ENCODE measurements at regions not wholly inside any gene's neighbourhood (a gene's known extent, or its start where the extent isn't known, plus 50 kb on each side); places are given as distances from the start of the nearest gene placed in this dataset.

- H3K27me3 ChIP-seq (ENCODE audit: insufficient read depth, low read depth, low read length) = no peaks in the 10 kb centered on the region
- TF ChIP-seq, protein P1, sequence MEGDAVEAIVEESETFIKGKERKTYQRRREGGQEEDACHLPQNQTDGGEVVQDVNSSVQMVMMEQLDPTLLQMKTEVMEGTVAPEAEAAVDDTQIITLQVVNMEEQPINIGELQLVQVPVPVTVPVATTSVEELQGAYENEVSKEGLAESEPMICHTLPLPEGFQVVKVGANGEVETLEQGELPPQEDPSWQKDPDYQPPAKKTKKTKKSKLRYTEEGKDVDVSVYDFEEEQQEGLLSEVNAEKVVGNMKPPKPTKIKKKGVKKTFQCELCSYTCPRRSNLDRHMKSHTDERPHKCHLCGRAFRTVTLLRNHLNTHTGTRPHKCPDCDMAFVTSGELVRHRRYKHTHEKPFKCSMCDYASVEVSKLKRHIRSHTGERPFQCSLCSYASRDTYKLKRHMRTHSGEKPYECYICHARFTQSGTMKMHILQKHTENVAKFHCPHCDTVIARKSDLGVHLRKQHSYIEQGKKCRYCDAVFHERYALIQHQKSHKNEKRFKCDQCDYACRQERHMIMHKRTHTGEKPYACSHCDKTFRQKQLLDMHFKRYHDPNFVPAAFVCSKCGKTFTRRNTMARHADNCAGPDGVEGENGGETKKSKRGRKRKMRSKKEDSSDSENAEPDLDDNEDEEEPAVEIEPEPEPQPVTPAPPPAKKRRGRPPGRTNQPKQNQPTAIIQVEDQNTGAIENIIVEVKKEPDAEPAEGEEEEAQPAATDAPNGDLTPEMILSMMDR (IDR thresholded peaks at IDR 0.05; ENCODE audit: poor library complexity, severe bottlenecking) = no peak
- no peak for TF ChIP-seq EP300 (conservative IDR thresholded peaks at IDR 0.05; ENCODE audit: poor library complexity, severe bottlenecking)
- no peak for TF ChIP-seq TAF1 (IDR thresholded peaks at IDR 0.05; ENCODE audit: low read depth)
- no peak for TF ChIP-seq POLR2AphosphoS5 (IDR thresholded peaks at IDR 0.05)
- TF ChIP-seq EZH2 (IDR thresholded peaks at IDR 0.05; ENCODE audit: borderline replicate concordance, insufficient read depth, low read length, poor library complexity, severe bottlenecking) = no peak
- TF ChIP-seq SMC3 (conservative IDR thresholded peaks at IDR 0.05; ENCODE audit: poor library complexity) = no peak
- no peak for TF ChIP-seq RAD21 (conservative IDR thresholded peaks at IDR 0.05)
- no peak for TF ChIP-seq MXI1 (conservative IDR thresholded peaks at IDR 0.05; ENCODE audit: poor library complexity, severe bottlenecking)
- no peak for TF ChIP-seq REST (IDR thresholded peaks at IDR 0.05; ENCODE audit: borderline replicate concordance)
- no peak overlapping the region for H2AFZ ChIP-seq (ENCODE audit: low read depth, low read length)
- H4K20me1 ChIP-seq (ENCODE audit: insufficient read depth) = no peaks in the 10 kb centered on the region
- H3K9ac ChIP-seq (ENCODE audit: low read length) = no peak overlapping the region
- no peak overlapping the region for H3K27ac ChIP-seq (ENCODE audit: low read length)
- H3K9me3 ChIP-seq (ENCODE audit: low read length) = no peaks in the 10 kb centered on the region
- H3K36me3 ChIP-seq (ENCODE audit: insufficient read depth, low read length) = no peaks in the 10 kb centered on the region
- H3K79me2 ChIP-seq (replicated peaks; ENCODE audit: insufficient read depth, low read length) = no peaks in the 10 kb centered on the region
- no peaks in the 10 kb centered on the region for H3K9me2 ChIP-seq (ENCODE audit: insufficient read depth, low read length)
- H3K4me2 ChIP-seq (ENCODE audit: low read length) = no peak overlapping the region
- no peak overlapping the region for H3K4me3 ChIP-seq (ENCODE audit: low read length)
- H3F3A ChIP-seq (ENCODE audit: insufficient read depth, low read length, poor library complexity, severe bottlenecking) = no peaks in the 10 kb centered on the region
Observed at GRCh38 chr3:110790631-110791030, 281.0 kb upstream of the NECTIN3 start.

GRCh38 chr3:110791995-110792686, 279.5 kb upstream of the NECTIN3 start:
- Histone ChIP-seq H2AFZ (ENCODE audit: low read depth, low read length) (no peak overlapping the region), H3K4me3 (ENCODE audit: low read length) (no peak overlapping the region), H3K36me3 (ENCODE audit: insufficient read depth, low read length) (no peaks in the 10 kb centered on the region), H3K4me2 (ENCODE audit: low read length) (no peak overlapping the region), H3F3A (ENCODE audit: insufficient read depth, low read length, poor library complexity, severe bottlenecking) (no peaks in the 10 kb centered on the region), H3K27ac (ENCODE audit: low read length) (no peak overlapping the region), H3K9me2 (ENCODE audit: insufficient read depth, low read length) (no peaks in the 10 kb centered on the region), H3K27me3 (ENCODE audit: insufficient read depth, low read depth, low read length) (no peaks in the 10 kb centered on the region), H3K79me2 (replicated peaks; ENCODE audit: insufficient read depth, low read length) (no peaks in the 10 kb centered on the region), H3K9me3 (ENCODE audit: low read length) (no peaks in the 10 kb centered on the region), H4K20me1 (ENCODE audit: insufficient read depth) (no peaks in the 10 kb centered on the region), H3K9ac (ENCODE audit: low read length) (no peak overlapping the region)
- no peak for TF ChIP-seq SMC3 (conservative IDR thresholded peaks at IDR 0.05; ENCODE audit: poor library complexity)
- no peak for TF ChIP-seq EZH2 (IDR thresholded peaks at IDR 0.05; ENCODE audit: borderline replicate concordance, insufficient read depth, low read length, poor library complexity, severe bottlenecking)
- TF ChIP-seq TAF1 (IDR thresholded peaks at IDR 0.05; ENCODE audit: low read depth) = no peak
- TF ChIP-seq POLR2AphosphoS5 (IDR thresholded peaks at IDR 0.05) = no peak
- TF ChIP-seq MXI1 (conservative IDR thresholded peaks at IDR 0.05; ENCODE audit: poor library complexity, severe bottlenecking) = no peak
